ENCODE measurements at regions not wholly inside any gene's neighbourhood (a gene's known extent, or its start where the extent isn't known, plus 50 kb on each side); places are given as distances from the start of the nearest gene placed in this dataset.

GRCh38 chr21:14683063-14683462 is 136.9 kb upstream of the SAMSN1 start:
- Histone ChIP-seq H3K4me3 (ENCODE audit: low read length) (no peak overlapping the region), H3F3A (ENCODE audit: low read length, unreplicated experiment) (no peaks in the 10 kb centered on the region), H3K9ac (ENCODE audit: low read length) (no peak overlapping the region), H4K20me1 (ENCODE audit: low read length) (no peaks in the 10 kb centered on the region), H2AFZ (ENCODE audit: low read length) (no peak overlapping the region), H3K27ac (ENCODE audit: low read length) (no peak overlapping the region), H3K79me2 (ENCODE audit: low read length) (no peaks in the 10 kb centered on the region), H3K9me3 (ENCODE audit: low read length) (no peaks in the 10 kb centered on the region), H3K4me1 (ENCODE audit: insufficient read depth, low read length) (no peaks in the 10 kb centered on the region), H3K9me2 (replicated peaks; ENCODE audit: low read length) (no peaks in the 10 kb centered on the region), H3K4me2 (ENCODE audit: low read length) (no peak overlapping the region), H3K27me3 (ENCODE audit: low read length) (no peaks in the 10 kb centered on the region), H3K36me3 (ENCODE audit: low read depth, low read length) (no peaks in the 10 kb centered on the region)
- DNase-seq (no peak), ATAC-seq (no peak)
- no peak for TF ChIP-seq EZH2 (IDR thresholded peaks at IDR 0.05; ENCODE audit: low read length, unreplicated experiment)
- POLR2A ChIA-PET (ENCODE audit: unreplicated experiment): no interaction called here
- no TSS peak for BruUV-seq (replicated peaks)
- CTCF ChIA-PET: no interaction called here
- intact Hi-C loops (cut with micrococcal nuclease): no loop called here

DNA sequence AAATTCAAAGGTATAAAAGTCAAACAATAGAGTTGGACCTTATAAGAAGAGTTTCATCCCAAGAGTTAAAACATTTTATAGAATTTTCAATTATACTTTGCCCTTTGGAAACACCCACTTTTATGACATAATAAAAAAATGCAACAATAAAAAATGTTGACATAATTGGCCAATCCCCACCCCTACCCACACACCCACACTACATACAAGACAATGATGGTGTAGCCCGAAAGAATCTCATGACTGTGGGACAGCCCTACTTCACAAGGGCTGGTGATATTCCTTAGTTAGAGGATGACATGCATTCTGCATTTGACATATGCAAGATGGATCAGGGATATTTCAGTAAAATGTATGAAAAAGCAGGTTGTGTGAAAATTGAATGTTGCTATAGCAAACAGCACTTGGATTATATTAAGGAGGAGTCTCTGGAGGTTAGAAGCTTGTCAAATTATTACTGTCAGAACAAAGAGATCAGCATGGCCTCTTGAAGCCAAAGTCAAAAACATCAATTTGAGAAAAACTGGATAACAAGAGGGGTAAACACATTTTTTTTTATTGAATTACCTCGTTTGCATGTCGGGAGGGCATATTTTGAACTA is 133.0 kb upstream of the SAMSN1 start:
- ChIA-PET CTCF (no interaction called here), POLR2A (ENCODE audit: unreplicated experiment) (no interaction called here)
- Histone ChIP-seq H3K36me3 (ENCODE audit: low read depth, low read length) (no peaks in the 10 kb centered on the region), H3K79me2 (ENCODE audit: low read length) (no peaks in the 10 kb centered on the region), H3K4me2 (ENCODE audit: low read length) (no peak overlapping the region), H3F3A (ENCODE audit: low read length, unreplicated experiment) (no peaks in the 10 kb centered on the region), H3K9me2 (replicated peaks; ENCODE audit: low read length) (no peaks in the 10 kb centered on the region), H3K9ac (ENCODE audit: low read length) (no peak overlapping the region), H3K9me3 (ENCODE audit: low read length) (no peaks in the 10 kb centered on the region), H2AFZ (ENCODE audit: low read length) (no peak overlapping the region), H3K4me1 (ENCODE audit: insufficient read depth, low read length) (no peaks in the 10 kb centered on the region), H3K27ac (ENCODE audit: low read length) (no peak overlapping the region), H3K4me3 (ENCODE audit: low read length) (no peak overlapping the region), H4K20me1 (ENCODE audit: low read length) (no peaks in the 10 kb centered on the region), H3K27me3 (ENCODE audit: low read length) (no peaks in the 10 kb centered on the region; the same call in 1 of the 2 replicates)
- intact Hi-C loops (cut with micrococcal nuclease): no loop called here
- ATAC-seq (no peak), DNase-seq (no peak)
- no peak for TF ChIP-seq CTCF (conservative IDR thresholded peaks at IDR 0.05; ENCODE audit: low read depth, low read length)
- no peak for TF ChIP-seq EZH2phosphoT487 (IDR thresholded peaks at IDR 0.05; ENCODE audit: borderline replicate concordance, low read length)
- no TSS peak for BruUV-seq (replicated peaks)

DNA sequence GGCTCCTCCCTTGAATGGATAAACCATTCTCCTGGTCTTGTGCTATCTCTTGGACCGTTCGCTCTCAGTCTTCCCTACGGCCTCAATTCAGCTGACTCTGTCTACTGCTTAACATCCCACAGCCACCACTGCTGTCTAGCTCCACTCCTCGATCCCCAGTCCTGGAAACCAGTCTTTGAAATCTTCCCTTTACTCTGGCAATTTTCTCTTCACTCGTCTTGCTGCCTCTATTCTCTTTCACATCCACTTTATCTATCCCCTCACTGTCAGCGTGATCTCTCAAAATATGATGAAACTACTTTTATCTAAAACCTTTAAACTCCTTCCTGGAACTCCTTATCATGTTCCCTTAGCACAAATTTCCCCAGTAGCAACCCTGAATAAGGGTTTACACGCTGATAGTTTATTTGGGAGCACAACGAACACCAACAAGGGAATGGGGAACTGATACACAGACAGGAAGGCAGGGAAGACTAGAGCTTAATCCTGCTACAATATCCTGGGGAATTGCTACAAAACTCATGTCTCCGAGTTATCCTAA is 131.6 kb upstream of the SAMSN1 start:
- H2AFZ ChIP-seq (ENCODE audit: low read length): no peak overlapping the region
- DNase-seq: no peak
- H3K4me3 ChIP-seq (ENCODE audit: low read length): no peak overlapping the region
- no peak overlapping the region for H3K9ac ChIP-seq (ENCODE audit: low read length)
- BruUV-seq (replicated peaks): no TSS peak
- POLR2A ChIA-PET (ENCODE audit: unreplicated experiment): interaction anchor here (0.7 kb wide), 1 partner anchor 23 kb away, joined by 4 read pairs; no protein-coding TSS in a partner anchor
- no peaks in the 10 kb centered on the region; the same call in 1 of the 2 replicates for H3K27me3 ChIP-seq (ENCODE audit: low read length)
- no peaks in the 10 kb centered on the region for H3K79me2 ChIP-seq (ENCODE audit: low read length)
- no peak overlapping the region for H3K27ac ChIP-seq (ENCODE audit: low read length)
- H3F3A ChIP-seq (ENCODE audit: low read length, unreplicated experiment): no peaks in the 10 kb centered on the region
- intact Hi-C loops (cut with micrococcal nuclease): no loop called here
- no peaks in the 10 kb centered on the region for H3K9me2 ChIP-seq (replicated peaks; ENCODE audit: low read length)
- H3K36me3 ChIP-seq (ENCODE audit: low read depth, low read length): no peaks in the 10 kb centered on the region
- CTCF ChIA-PET: no interaction called here
- H3K4me2 ChIP-seq (ENCODE audit: low read length): no peak overlapping the region
- no peaks in the 10 kb centered on the region for H4K20me1 ChIP-seq (ENCODE audit: low read length)
- H3K4me1 ChIP-seq (ENCODE audit: insufficient read depth, low read length): no peaks in the 10 kb centered on the region
- H3K9me3 ChIP-seq (ENCODE audit: low read length): no peaks in the 10 kb centered on the region
- ATAC-seq: no peak
- TF ChIP-seq EZH2phosphoT487 (IDR thresholded peaks at IDR 0.05; ENCODE audit: borderline replicate concordance, low read length): no peak
- no peak for TF ChIP-seq EZH2 (IDR thresholded peaks at IDR 0.05; ENCODE audit: low read length, unreplicated experiment)
- TF ChIP-seq CTCF (conservative IDR thresholded peaks at IDR 0.05; ENCODE audit: low read depth, low read length): no peak
